T-helper 2 cell treated with Interferon-gamma antibody and Interleukin-4, amounts not matched to agents 5 μg/mL and 100 μg/mL, for 36 hours (primary cell): ENCODE measurements at regions not wholly inside any gene's neighbourhood (a gene's known extent, or its start where the extent isn't known, plus 50 kb on each side); places are given as distances from the start of the nearest gene placed in this dataset.
"Not testable (repeated sequence)": the region's sequence is repeated elsewhere in the genome, so short reads cannot be mapped to it uniquely, and the experiment has no call there.

ENCODE experiments used
- DNase-seq: peaks from one replicate; pipeline ENCODE4 v3.0.0; 2021; ENCODE audit warnings: low spot score
- H3K27ac Mint-ChIP-seq: one replicate; pipeline ENCODE4 v1.8.0; 2021; ENCODE audit warnings: mild to moderate bottlenecking, mixed read lengths
- H3K27me3 Mint-ChIP-seq: one replicate; pipeline ENCODE4 v1.8.0; 2021; ENCODE audit warnings: low read depth, mixed read lengths
- H3K36me3 Mint-ChIP-seq: one replicate; pipeline ENCODE4 v1.8.0; 2021; ENCODE audit warnings: low read depth, mixed read lengths
- H3K4me1 Mint-ChIP-seq: one replicate; pipeline ENCODE4 v1.8.0; 2021; ENCODE audit warnings: low read depth, mixed read lengths
- H3K4me3 Mint-ChIP-seq: one replicate; pipeline ENCODE4 v1.8.0; 2022; ENCODE audit warnings: mild to moderate bottlenecking, moderate library complexity, mixed read lengths
- H3K9me3 Mint-ChIP-seq: one replicate; pipeline ENCODE4 v1.8.0; 2021; ENCODE audit warnings: mixed read lengths

- Mint-ChIP-seq H3K4me1 (no peaks in the 10 kb centered on the region), H3K36me3 (no peaks in the 10 kb centered on the region), H3K4me3 (no peak overlapping the region), H3K27me3 (no peaks in the 10 kb centered on the region), H3K9me3 (no peaks in the 10 kb centered on the region), H3K27ac (no peak overlapping the region)
- DNase-seq: no peak
Observed at GRCh38 chr12:114547636-114548035, 136.3 kb downstream of the TBX3 start.

- no peak overlapping the region for H3K27ac Mint-ChIP-seq
- H3K27me3 Mint-ChIP-seq: no peaks in the 10 kb centered on the region
- H3K4me3 Mint-ChIP-seq: no peak overlapping the region
- no peaks in the 10 kb centered on the region for H3K4me1 Mint-ChIP-seq
- no peak for DNase-seq
- no peaks in the 10 kb centered on the region for H3K9me3 Mint-ChIP-seq
- H3K36me3 Mint-ChIP-seq: no peaks in the 10 kb centered on the region
Observed at GRCh38 chr12:114530417-114530816, 124.5 kb upstream of the TBX5 start.

DNA sequence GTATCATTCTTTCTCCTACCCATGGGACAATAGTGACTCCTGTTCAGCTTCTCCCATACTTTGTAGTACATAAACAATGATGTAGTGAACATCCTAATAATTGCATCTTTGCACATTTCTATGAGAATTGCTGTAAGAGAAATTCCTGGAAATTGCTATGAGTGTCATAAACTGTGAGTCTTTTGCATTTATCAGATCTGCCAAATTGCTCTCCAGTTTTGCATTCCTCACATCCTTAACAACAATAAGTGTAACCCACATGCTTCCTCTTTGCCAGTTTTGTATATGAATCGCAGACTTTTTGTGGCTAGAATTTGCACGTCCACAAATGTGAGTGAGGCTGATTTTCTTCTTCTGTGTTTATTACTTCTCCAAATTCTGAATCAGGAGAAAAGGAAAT, 124.0 kb upstream of the TBX5 start:
- Mint-ChIP-seq H3K9me3 (no peaks in the 10 kb centered on the region), H3K4me3 (no peak overlapping the region), H3K27me3 (no peaks in the 10 kb centered on the region), H3K4me1 (no peaks in the 10 kb centered on the region), H3K27ac (no peak overlapping the region), H3K36me3 (no peaks in the 10 kb centered on the region)
- DNase-seq: no peak

DNA sequence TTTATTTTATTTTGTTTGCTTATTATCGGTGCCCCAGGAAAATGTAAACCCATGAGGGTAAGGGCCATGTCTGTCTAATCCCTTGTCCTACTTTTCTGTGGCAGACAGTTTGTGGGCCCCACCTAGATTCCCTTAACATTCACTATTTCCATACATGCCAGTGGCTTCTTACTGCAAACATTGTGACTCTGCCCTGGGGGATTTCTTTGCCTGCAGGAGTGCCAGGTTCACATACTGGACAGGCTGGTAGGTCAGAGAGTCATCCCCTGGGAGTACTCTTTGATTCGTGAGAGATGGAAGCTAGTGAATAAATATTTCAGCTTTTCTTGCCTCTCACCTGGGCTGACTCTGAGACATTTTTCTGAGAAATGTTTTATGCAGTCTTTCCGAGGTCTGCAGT, 122.8 kb upstream of the TBX5 start:
- Mint-ChIP-seq H3K36me3 (no peaks in the 10 kb centered on the region), H3K27me3 (no peaks in the 10 kb centered on the region)

DNA sequence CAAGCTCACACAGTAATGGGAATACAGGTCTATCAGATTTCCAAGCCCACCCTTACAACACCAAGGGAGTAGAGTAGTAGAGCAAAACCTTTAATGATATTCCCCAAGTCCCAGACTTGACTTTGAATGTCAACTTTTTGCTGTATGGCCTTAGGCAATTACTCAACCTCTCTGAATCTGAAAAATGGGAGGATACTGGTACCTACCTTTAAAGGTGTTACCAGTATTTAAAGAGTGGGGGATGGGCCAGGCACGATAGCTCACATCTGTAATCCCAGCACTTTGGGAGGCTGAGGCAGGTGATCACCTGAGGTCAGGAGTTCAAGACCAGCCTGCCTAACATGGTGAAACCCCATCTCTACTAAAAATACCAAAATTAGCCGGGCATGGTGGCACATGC, 115.2 kb upstream of the TBX5 start:
- H3K4me1 Mint-ChIP-seq, DNase-seq, H3K9me3 Mint-ChIP-seq, H3K27me3 Mint-ChIP-seq, H3K36me3 Mint-ChIP-seq, H3K4me3 Mint-ChIP-seq, H3K27ac Mint-ChIP-seq: not testable (repeated sequence)

More for the DNA sequence above, 122.8 kb upstream of the TBX5 start:
- no peak overlapping the region for H3K27ac Mint-ChIP-seq
- no peak for DNase-seq
- H3K9me3 Mint-ChIP-seq: no peaks in the 10 kb centered on the region
- H3K4me1 Mint-ChIP-seq: no peaks in the 10 kb centered on the region
- no peak overlapping the region for H3K4me3 Mint-ChIP-seq

- H3K4me1 Mint-ChIP-seq: peaks cover 3% of the 10 kb centered on the region
- no peak for DNase-seq
- H3K27ac Mint-ChIP-seq: no peak overlapping the region
- no peak overlapping the region for H3K4me3 Mint-ChIP-seq
- no peaks in the 10 kb centered on the region for H3K36me3 Mint-ChIP-seq
- no peaks in the 10 kb centered on the region for H3K27me3 Mint-ChIP-seq
- H3K9me3 Mint-ChIP-seq: no peaks in the 10 kb centered on the region
Observed at GRCh38 chr12:114512351-114512750, 106.4 kb upstream of the TBX5 start.

- peaks cover 3% of the 10 kb centered on the region for H3K4me1 Mint-ChIP-seq
Observed at GRCh38 chr12:114508529-114509129, 102.7 kb upstream of the TBX5 start.

DNA sequence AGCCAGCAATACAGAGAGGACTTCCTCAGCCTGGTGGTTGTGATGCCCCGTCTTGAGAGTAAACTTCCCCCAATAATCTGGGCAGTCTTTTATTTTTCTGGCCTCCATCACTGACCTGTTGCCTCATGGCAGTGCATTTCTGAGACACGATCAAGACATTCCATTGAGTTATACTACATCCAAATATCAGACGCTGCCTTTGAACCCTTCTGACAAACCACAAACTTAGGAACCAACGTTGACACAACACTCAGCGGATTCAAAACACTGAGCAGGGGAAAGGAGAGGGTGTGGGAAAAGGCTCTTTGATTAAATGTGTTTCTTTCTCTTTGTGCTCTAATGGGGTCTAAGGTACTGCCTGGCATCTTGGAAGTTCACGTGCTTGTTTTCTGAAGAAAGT, 100.7 kb upstream of the TBX5 start:
- Mint-ChIP-seq H3K4me1 (peaks cover 3% of the 10 kb centered on the region), H3K27ac (no peak overlapping the region), H3K9me3 (no peaks in the 10 kb centered on the region), H3K36me3 (no peaks in the 10 kb centered on the region), H3K27me3 (peaks cover 5% of the 10 kb centered on the region), H3K4me3 (no peak overlapping the region)
- no peak for DNase-seq

More at GRCh38 chr12:114508529-114509129, 102.7 kb upstream of the TBX5 start:
- Mint-ChIP-seq H3K4me3 (no peak overlapping the region), H3K9me3 (no peaks in the 10 kb centered on the region), H3K27ac (no peak overlapping the region), H3K36me3 (no peaks in the 10 kb centered on the region), H3K27me3 (no peaks in the 10 kb centered on the region)
- DNase-seq: peak; percentile 36

DNA sequence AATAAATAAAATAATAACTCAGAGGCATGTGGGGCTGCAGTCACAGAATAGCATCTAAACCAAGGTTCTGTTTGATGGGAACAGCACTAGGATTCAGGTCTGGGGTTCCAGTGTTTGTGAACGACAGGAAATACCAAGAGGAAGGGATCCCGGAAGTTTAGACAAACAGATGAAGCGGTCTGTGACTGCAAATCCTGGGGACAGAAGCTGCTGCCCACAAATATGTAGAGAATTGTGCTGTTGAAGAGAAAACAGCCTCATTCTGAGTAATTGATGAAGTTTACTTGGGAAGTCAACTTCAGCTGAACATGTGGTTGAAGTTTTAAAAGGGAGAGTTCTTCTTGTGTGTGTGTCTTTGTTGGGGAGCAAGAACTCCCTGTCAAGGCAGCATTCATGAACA, 98.4 kb upstream of the TBX5 start:
- Mint-ChIP-seq H3K27ac (no peak overlapping the region), H3K9me3 (no peaks in the 10 kb centered on the region), H3K27me3 (peaks cover 20% of the 10 kb centered on the region), H3K4me3 (no peak overlapping the region), H3K36me3 (no peaks in the 10 kb centered on the region), H3K4me1 (peaks cover 3% of the 10 kb centered on the region)
- no peak for DNase-seq

- no peak for DNase-seq
- no peaks in the 10 kb centered on the region for H3K36me3 Mint-ChIP-seq
- H3K4me1 Mint-ChIP-seq: no peaks in the 10 kb centered on the region
- H3K9me3 Mint-ChIP-seq: no peaks in the 10 kb centered on the region
- no peak overlapping the region for H3K4me3 Mint-ChIP-seq
- peaks cover 20% of the 10 kb centered on the region for H3K27me3 Mint-ChIP-seq
- no peak overlapping the region for H3K27ac Mint-ChIP-seq
Observed at GRCh38 chr12:114501474-114501807, 95.5 kb upstream of the TBX5 start.

DNA sequence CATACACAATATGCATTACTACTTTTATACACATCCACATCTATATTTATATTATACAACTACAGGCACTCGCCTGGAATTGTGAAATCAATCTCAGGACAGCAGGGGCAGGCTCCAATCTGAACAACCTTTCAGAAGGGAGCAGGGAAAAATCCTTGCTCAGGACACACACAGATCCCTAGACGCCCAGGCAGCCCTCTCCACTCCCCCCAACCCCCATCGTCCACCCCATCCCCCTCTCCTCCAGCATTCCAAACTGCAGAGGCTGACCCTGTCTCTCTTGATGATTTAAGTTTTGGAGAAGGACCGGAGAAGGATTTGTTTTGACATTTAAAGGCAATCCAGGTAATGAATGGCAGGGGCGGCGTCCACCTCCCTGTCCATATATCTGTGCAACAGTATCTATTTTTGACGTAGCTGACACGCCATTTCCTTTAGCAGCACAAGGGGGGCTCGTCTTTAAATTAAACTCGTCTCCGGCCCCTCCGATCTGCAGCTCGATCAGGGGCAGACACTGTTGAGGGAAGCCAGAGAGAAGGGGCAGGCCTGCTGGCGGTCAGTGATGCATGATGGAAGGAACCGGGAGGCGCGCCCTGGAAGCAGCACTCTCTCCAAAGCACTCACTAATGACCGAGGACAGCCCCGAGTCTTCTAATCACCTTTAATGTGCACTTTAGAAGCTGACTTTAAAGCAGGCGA, 95.0 kb upstream of the TBX5 start:
- Mint-ChIP-seq H3K4me1 (no peaks in the 10 kb centered on the region), H3K36me3 (no peaks in the 10 kb centered on the region), H3K4me3 (no peak overlapping the region), H3K27ac (no peak overlapping the region), H3K9me3 (no peaks in the 10 kb centered on the region), H3K27me3 (peaks cover 20% of the 10 kb centered on the region)
- no peak for DNase-seq

- H3K36me3 Mint-ChIP-seq: no peaks in the 10 kb centered on the region
- no peak for DNase-seq
- no peaks in the 10 kb centered on the region for H3K4me1 Mint-ChIP-seq
- H3K9me3 Mint-ChIP-seq: no peaks in the 10 kb centered on the region
- H3K27me3 Mint-ChIP-seq: peaks cover 20% of the 10 kb centered on the region
- H3K27ac Mint-ChIP-seq: no peak overlapping the region
- no peak overlapping the region for H3K4me3 Mint-ChIP-seq
Observed at GRCh38 chr12:114500131-114500530, 94.2 kb upstream of the TBX5 start.

GRCh38 chr12:114499338-114499737, 93.4 kb upstream of the TBX5 start:
- H3K27ac Mint-ChIP-seq: no peak overlapping the region
- H3K27me3 Mint-ChIP-seq: peaks cover 20% of the 10 kb centered on the region
- H3K36me3 Mint-ChIP-seq: no peaks in the 10 kb centered on the region
- DNase-seq: no peak
- H3K4me3 Mint-ChIP-seq: no peak overlapping the region
- no peaks in the 10 kb centered on the region for H3K4me1 Mint-ChIP-seq
- H3K9me3 Mint-ChIP-seq: no peaks in the 10 kb centered on the region

DNA sequence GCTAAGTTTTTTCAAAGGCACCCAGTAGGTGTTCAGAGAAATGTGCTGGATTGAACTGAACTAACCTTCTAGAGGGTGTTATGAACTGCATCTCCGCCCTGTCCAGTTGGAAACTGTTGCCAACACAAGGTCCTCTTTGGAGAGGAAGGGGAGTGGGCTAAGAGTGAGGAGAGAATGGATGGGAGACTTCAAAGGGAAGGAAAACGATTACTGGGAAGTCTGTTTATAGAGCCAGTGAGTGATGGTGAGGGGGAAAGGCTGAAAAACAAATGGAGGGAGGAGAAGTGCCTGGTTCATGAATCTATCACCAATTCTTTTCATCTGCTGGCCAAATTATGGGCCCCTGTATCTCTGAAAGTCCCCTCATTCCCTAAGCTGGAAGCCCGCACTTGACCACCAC, 86.0 kb upstream of the TBX5 start:
- DNase-seq: no peak
- Mint-ChIP-seq H3K4me3 (no peak overlapping the region), H3K9me3 (no peaks in the 10 kb centered on the region), H3K4me1 (no peaks in the 10 kb centered on the region), H3K27ac (no peak overlapping the region), H3K36me3 (no peaks in the 10 kb centered on the region), H3K27me3 (no peaks in the 10 kb centered on the region)
